Stimulated activated CD4-positive, alpha-beta T cell treated with anti-CD3 and anti-CD28 coated beads, Interleukin-12 subunit alpha, Interleukin-12 subunit beta, amount 100 ng/mL, for 48 hours (primary cell): ENCODE measurements at regions not wholly inside any gene's neighbourhood (a gene's known extent, or its start where the extent isn't known, plus 50 kb on each side); places are given as distances from the start of the nearest gene placed in this dataset.

Source experiments
- DNase-seq, 3 donors: peaks; one replicate each; pipeline ENCODE4 v3.0.0-alpha.2; 2020; ENCODE audit warnings: low read depth in 2 of 3, low spot score in 1 of 3

GRCh38 chr15:81434851-81435250, 60.8 kb upstream of the TMC3 start:
- DNase-seq = no peak

- no peak for DNase-seq
These were observed 59.4 kb upstream of the TMC3 start for GRCh38 chr15:81433462-81433861.

- DNase-seq = no peak
These were observed 58.2 kb upstream of the TMC3 start for GRCh38 chr15:81432179-81432578.

GRCh38 chr15:81427176-81427575, 53.2 kb upstream of the TMC3 start:
- DNase-seq = no peak

GRCh38 chr15:81425905-81426304, 51.9 kb upstream of the TMC3 start:
- DNase-seq = no peak
